ENCODE measurements at regions not wholly inside any gene's neighbourhood (a gene's known extent, or its start where the extent isn't known, plus 50 kb on each side); places are given as distances from the start of the nearest gene placed in this dataset.

DNA sequence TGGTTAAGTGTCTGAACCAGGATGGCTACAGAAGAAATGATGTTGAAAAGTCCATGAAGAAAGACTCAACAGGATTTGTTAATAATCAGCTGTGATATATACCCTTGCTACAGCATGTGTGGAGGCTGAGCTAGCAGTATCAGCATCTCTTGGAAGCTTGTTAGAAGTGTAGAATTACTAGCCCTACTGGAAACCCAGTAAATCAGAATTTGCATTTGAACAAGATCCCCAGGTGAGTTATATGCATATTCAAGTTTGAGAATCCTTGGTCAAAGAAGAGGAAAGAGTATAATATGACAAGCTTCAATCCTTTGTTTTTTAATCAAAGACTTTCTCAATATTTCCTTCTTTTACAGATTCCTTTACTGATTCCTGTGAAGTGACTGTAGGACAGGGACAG, 109.0 kb upstream of the KCNJ3 start:
- Mint-ChIP-seq H3K4me3 (no peak overlapping the region), H3K4me1 (ENCODE audit: low read depth) (no peaks in the 10 kb centered on the region), H3K27me3 (ENCODE audit: insufficient read depth) (no peaks in the 10 kb centered on the region), H3K36me3 (ENCODE audit: low read depth) (no peaks in the 10 kb centered on the region), H3K9me3 (no peaks in the 10 kb centered on the region), H3K27ac (no peak overlapping the region)
- intact Hi-C loops (cut with micrococcal nuclease), result no loop called here
- no peak for DNase-seq (ENCODE audit: low spot score)

DNA sequence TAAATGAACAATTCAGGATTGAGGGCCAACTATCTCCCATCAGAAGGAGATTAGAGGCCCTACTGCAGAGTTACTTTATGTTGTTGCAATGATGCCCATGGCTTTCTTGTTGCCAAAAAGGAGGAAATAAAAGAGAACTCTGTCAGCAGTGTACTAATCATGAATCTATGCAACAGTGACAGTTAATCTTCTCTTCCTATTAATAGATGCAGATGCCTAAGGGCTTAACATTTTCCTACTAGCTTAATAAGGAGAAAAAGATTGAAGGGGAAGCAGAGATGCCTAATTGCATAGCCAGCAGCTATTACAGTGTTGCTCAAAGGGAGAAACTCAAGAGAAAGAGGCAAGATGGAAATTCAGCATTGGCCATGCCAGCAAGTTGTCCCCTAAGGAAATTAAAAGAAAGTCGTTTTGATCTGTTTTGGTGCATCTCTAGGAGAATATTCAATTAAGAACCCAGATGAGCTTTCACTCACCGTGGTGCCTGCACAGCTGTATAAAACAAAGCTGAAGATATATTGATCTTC, 107.1 kb upstream of the KCNJ3 start:
- intact Hi-C loops (cut with micrococcal nuclease), result no loop called here
- Mint-ChIP-seq H3K9me3 (no peaks in the 10 kb centered on the region), H3K27me3 (ENCODE audit: insufficient read depth) (no peaks in the 10 kb centered on the region), H3K4me1 (ENCODE audit: low read depth) (no peaks in the 10 kb centered on the region), H3K27ac (no peak overlapping the region), H3K36me3 (ENCODE audit: low read depth) (no peaks in the 10 kb centered on the region), H3K4me3 (no peak overlapping the region)
- DNase-seq (ENCODE audit: low spot score), result no peak

DNA sequence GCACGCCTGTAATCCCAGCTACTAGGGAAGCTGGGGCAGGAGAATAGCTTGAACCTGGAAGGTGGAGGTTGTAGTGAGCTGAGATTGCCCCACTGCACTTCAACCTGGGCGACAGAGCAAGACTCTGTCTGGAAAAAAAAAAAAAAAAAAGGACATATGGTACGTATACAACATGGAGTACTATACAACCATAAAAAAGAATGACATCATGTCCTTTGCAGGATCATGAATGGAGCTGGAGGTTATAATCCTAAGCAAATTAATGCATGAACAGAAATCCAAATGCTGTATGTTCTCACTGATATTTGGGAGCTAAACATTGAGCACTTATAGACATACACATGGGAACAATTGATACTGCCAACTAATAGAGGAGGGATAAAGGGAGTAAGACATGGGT, 99.3 kb upstream of the KCNJ3 start:
- Mint-ChIP-seq H3K27ac (no peak overlapping the region), H3K4me3 (no peak overlapping the region), H3K4me1 (ENCODE audit: low read depth) (no peaks in the 10 kb centered on the region), H3K36me3 (ENCODE audit: low read depth) (no peaks in the 10 kb centered on the region), H3K27me3 (ENCODE audit: insufficient read depth) (no peaks in the 10 kb centered on the region), H3K9me3 (no peaks in the 10 kb centered on the region)
- intact Hi-C loops (cut with micrococcal nuclease), result no loop called here
- no peak for DNase-seq (ENCODE audit: low spot score)

DNA sequence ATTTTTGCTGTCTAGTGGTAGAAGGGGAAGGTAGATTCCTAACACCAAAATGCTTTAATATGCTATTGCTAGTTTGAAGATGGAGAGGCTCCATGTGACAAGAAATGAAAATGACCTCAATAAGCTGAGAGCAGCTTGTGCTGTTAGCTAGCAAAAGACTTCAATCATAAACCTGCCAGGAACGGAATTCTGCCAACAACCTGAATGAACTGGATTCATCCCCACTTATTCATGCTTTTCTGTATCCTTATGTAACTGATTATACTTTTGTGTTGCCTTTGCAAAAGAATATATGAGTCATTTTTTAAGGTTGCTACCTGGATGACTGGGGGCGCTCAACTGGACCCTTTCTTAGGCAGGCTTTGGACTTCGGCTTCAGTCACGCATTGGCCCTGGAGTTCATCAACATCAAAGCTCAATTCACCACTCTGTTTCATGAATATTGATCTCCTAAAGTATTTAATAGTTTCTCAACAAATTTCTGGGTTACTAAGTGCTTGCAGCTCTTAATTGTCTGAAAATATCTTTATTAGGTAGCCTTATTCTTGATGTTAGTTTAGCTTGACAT, 97.5 kb upstream of the KCNJ3 start:
- H3K27ac Mint-ChIP-seq, result no peak overlapping the region
- intact Hi-C loops (cut with micrococcal nuclease), result no loop called here

DNA sequence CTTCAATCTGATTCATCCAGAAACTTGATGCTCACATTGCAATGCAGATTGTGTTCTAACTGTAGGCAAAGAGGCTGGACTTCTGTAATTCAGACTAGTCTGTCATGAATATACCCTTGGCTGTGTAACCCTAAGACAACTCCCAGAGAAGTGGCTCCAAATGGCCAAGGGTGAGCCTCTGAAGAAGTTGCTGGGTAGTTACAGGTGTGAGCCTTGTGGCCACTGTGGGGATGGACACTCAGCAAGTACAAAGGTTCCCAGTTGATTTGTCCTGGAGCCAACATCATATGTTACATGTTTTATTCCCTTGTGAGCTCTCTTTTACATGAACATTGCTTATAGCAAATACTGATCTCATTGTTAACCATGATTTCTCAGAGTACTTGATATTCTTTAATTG, 94.8 kb upstream of the KCNJ3 start:
- DNase-seq (ENCODE audit: low spot score), result no peak
- H3K4me3 Mint-ChIP-seq, result no peak overlapping the region
- intact Hi-C loops (cut with micrococcal nuclease), result no loop called here
- no peak overlapping the region for H3K27ac Mint-ChIP-seq
- H3K4me1 Mint-ChIP-seq (ENCODE audit: low read depth), result no peaks in the 10 kb centered on the region
- H3K36me3 Mint-ChIP-seq (ENCODE audit: low read depth), result no peaks in the 10 kb centered on the region
- H3K9me3 Mint-ChIP-seq, result no peaks in the 10 kb centered on the region
- no peaks in the 10 kb centered on the region for H3K27me3 Mint-ChIP-seq (ENCODE audit: insufficient read depth)

More for the DNA sequence above, 97.5 kb upstream of the KCNJ3 start:
- Mint-ChIP-seq H3K4me1 (ENCODE audit: low read depth) (no peaks in the 10 kb centered on the region), H3K9me3 (no peaks in the 10 kb centered on the region), H3K27me3 (ENCODE audit: insufficient read depth) (no peaks in the 10 kb centered on the region), H3K4me3 (no peak overlapping the region), H3K36me3 (ENCODE audit: low read depth) (no peaks in the 10 kb centered on the region)
- DNase-seq (ENCODE audit: low spot score), result no peak

DNA sequence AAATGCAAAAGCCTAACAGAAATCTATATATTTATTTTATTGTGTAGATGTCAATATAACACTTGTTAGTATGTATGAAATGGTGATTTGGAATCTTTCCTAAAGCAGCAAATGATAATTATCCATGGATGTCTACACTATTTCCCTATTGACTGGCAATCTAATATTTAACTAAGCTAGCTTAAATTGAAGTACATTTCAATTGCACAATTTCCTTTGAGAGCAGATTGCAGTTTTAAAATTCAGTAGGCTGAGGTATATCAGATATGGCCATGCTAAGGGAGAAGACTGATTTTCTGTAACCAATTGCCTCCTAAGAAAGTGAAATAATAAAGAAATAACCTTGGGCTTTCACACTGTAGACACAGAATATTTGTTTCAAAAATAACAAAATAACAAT, 90.1 kb upstream of the KCNJ3 start:
- H3K4me1 Mint-ChIP-seq (ENCODE audit: low read depth), result no peaks in the 10 kb centered on the region
- intact Hi-C loops (cut with micrococcal nuclease), result no loop called here
- no peak overlapping the region for H3K27ac Mint-ChIP-seq
- no peaks in the 10 kb centered on the region for H3K9me3 Mint-ChIP-seq
- no peak overlapping the region for H3K4me3 Mint-ChIP-seq
- DNase-seq (ENCODE audit: low spot score), result no peak
- no peaks in the 10 kb centered on the region for H3K27me3 Mint-ChIP-seq (ENCODE audit: insufficient read depth)
- no peaks in the 10 kb centered on the region for H3K36me3 Mint-ChIP-seq (ENCODE audit: low read depth)

DNA sequence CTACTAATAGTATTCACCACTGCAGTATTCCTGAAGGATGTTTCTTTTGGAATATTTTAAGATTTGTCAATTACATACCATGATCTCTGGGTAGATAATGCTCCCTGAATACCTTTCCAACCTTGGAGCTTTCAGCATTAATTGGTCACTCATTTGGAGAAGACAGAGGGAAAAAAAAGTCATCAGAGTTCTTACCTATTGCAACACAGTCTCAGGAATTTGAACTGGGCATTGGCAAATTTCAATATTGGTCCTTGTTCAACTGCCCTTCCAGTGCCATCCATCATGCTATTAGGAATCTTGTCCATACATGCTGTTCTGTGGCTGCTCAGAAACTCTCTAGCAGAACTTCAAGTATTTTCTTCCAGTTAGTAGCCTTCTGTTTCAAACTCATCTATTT, 83.6 kb upstream of the KCNJ3 start:
- Mint-ChIP-seq H3K27me3 (ENCODE audit: insufficient read depth) (no peaks in the 10 kb centered on the region), H3K27ac (no peak overlapping the region), H3K36me3 (ENCODE audit: low read depth) (no peaks in the 10 kb centered on the region), H3K4me1 (ENCODE audit: low read depth) (no peaks in the 10 kb centered on the region), H3K4me3 (no peak overlapping the region), H3K9me3 (no peaks in the 10 kb centered on the region)
- DNase-seq (ENCODE audit: low spot score), result no peak
- intact Hi-C loops (cut with micrococcal nuclease), result no loop called here

DNA sequence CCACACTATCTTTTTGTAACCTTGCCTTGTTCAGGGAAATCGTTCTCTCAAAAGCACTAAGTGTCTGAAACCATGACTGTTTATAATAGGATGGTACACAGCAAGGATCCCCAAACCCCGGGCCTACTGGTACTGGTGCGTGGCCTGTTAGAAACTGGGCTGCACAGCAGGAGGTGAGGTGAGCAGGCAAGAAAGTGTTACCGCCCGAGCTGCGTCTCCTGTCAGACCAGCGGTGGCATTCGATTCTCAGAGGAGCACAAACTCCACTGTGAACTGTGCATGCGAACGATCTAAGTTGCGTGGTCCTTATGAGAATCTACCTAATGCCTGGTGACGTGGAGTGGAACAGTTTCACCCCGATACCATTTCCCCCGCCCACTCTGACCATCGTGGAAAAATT, 81.8 kb upstream of the KCNJ3 start:
- intact Hi-C loops (cut with micrococcal nuclease), result no loop called here
- no peak for DNase-seq (ENCODE audit: low spot score)
- no peaks in the 10 kb centered on the region for H3K36me3 Mint-ChIP-seq (ENCODE audit: low read depth)
- H3K9me3 Mint-ChIP-seq, result no peaks in the 10 kb centered on the region
- H3K4me3 Mint-ChIP-seq, result no peak overlapping the region
- no peaks in the 10 kb centered on the region for H3K27me3 Mint-ChIP-seq (ENCODE audit: insufficient read depth)
- H3K27ac Mint-ChIP-seq, result no peak overlapping the region
- H3K4me1 Mint-ChIP-seq (ENCODE audit: low read depth), result no peaks in the 10 kb centered on the region

DNA sequence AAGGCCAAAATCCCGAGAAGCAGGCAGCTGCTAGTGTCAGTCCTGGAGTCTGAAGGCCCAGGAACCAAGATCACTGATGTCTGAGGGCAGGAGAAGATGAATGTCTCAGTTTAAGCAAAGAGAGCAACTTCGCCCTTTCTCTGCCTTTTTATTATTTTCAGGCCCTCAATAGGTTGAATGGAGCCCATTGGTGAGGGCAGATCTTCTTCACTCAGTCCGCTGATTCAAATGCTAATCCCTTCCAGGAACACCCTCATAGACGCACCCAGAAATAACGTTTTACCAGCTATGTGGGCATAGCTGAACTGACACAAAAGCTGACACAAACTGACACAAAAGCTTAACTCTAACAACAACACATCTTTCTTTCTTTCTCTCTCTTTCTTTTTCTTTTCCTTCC, 78.0 kb upstream of the KCNJ3 start:
- intact Hi-C loops (cut with micrococcal nuclease), result loop anchor here (10.0 kb wide), 1 partner anchor 684 kb away; no protein-coding TSS in a partner anchor
- no peak overlapping the region for H3K27ac Mint-ChIP-seq
- no peak overlapping the region for H3K4me3 Mint-ChIP-seq
- H3K27me3 Mint-ChIP-seq (ENCODE audit: insufficient read depth), result no peaks in the 10 kb centered on the region
- H3K36me3 Mint-ChIP-seq (ENCODE audit: low read depth), result no peaks in the 10 kb centered on the region
- no peak for DNase-seq (ENCODE audit: low spot score)
- H3K4me1 Mint-ChIP-seq (ENCODE audit: low read depth), result no peaks in the 10 kb centered on the region
- H3K9me3 Mint-ChIP-seq, result no peaks in the 10 kb centered on the region

DNA sequence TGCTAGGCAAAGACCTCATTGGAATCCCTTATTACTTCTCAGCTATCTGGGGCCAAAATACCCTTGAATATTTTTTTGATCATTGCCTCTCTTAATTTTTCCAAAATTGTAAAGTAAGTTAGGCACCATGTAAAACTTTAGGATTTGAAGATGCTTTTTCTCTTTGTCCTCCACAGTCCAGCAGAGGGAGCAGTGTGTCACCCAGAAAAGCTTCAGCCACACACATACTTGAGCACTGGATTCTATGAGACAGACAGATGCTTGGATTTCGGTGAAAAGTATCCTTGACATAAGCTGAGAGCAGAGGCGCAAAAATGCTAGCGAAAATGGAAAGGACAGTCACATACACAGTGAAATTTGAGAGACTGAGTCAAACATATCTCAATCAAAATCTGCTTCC, 74.7 kb upstream of the KCNJ3 start:
- Mint-ChIP-seq H3K4me1 (ENCODE audit: low read depth) (no peaks in the 10 kb centered on the region), H3K9me3 (no peaks in the 10 kb centered on the region), H3K27ac (no peak overlapping the region), H3K36me3 (ENCODE audit: low read depth) (no peaks in the 10 kb centered on the region), H3K27me3 (ENCODE audit: insufficient read depth) (no peaks in the 10 kb centered on the region), H3K4me3 (no peak overlapping the region)
- DNase-seq (ENCODE audit: low spot score), result no peak
- intact Hi-C loops (cut with micrococcal nuclease), result loop anchor here (10.0 kb wide), 1 partner anchor 681 kb away; no protein-coding TSS in a partner anchor

DNA sequence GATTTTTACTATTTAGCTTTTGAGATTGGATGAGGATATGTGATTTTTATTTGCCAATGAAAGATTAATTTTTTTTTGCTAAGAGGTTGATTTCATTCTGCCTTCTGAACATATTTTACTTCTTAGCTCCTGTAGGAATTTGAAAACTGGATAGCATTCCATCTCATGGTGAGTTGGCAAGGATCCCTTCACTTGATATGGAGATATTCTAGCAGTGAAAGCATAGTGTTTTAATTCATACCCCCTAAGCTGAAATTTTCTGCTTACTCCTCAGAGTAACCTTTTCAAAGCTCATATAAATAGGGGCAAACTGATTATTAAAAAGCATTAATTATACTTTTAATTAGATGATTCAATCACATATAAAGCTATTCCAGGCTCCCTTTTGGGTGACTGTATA, 61.0 kb upstream of the KCNJ3 start:
- no peaks in the 10 kb centered on the region for H3K4me1 Mint-ChIP-seq (ENCODE audit: low read depth)
- intact Hi-C loops (cut with micrococcal nuclease), result no loop called here
- H3K9me3 Mint-ChIP-seq, result no peaks in the 10 kb centered on the region
- no peak overlapping the region for H3K27ac Mint-ChIP-seq
- no peak for DNase-seq (ENCODE audit: low spot score)
- no peaks in the 10 kb centered on the region for H3K36me3 Mint-ChIP-seq (ENCODE audit: low read depth)
- H3K4me3 Mint-ChIP-seq, result no peak overlapping the region
- H3K27me3 Mint-ChIP-seq (ENCODE audit: insufficient read depth), result no peaks in the 10 kb centered on the region

DNA sequence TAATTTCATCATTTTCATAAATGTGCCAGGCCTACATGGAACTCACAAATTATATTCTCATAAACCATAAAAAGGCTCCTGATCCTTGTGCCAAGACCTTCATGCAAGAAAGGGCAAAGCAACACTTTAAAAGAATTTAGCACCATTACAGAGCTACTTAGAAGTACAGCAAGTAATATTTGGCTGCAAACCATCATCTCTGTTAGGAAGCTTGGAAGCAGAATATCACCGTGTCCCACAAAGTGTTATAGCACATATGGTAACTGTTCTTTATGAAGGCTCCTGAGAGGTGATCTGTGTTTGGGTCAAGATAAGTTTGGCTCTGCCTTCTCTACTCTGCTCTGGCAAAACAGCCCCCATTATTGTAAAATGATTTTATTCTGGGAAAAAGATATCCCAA, 59.7 kb upstream of the KCNJ3 start:
- Mint-ChIP-seq H3K36me3 (ENCODE audit: low read depth) (no peaks in the 10 kb centered on the region), H3K27ac (no peak overlapping the region), H3K9me3 (no peaks in the 10 kb centered on the region), H3K4me3 (no peak overlapping the region), H3K4me1 (ENCODE audit: low read depth) (no peaks in the 10 kb centered on the region), H3K27me3 (ENCODE audit: insufficient read depth) (no peaks in the 10 kb centered on the region)
- intact Hi-C loops (cut with micrococcal nuclease), result no loop called here
- DNase-seq (ENCODE audit: low spot score), result no peak

DNA sequence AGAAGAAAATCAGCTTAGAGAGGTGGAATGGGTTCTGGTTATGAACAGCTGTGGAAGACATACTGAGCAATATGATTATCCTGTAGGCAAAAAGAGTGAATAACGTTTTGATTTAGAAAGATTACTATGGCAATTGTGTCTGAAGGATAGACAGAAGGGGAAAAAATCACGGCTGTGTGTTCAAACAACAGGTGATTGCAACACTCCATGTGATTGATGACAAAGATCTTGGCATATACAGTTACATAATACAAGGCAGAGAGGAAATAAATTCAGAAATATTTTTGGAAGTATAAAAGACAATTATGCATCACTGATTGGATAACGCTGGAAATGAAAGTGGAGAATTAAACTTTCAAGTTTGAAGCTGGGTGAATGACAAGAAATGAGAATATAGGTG, 58.5 kb upstream of the KCNJ3 start:
- H3K4me1 Mint-ChIP-seq (ENCODE audit: low read depth), result no peaks in the 10 kb centered on the region
- H3K9me3 Mint-ChIP-seq, result no peaks in the 10 kb centered on the region
- no peaks in the 10 kb centered on the region for H3K36me3 Mint-ChIP-seq (ENCODE audit: low read depth)
- intact Hi-C loops (cut with micrococcal nuclease), result no loop called here
- no peak for DNase-seq (ENCODE audit: low spot score)
- no peak overlapping the region for H3K27ac Mint-ChIP-seq
- H3K4me3 Mint-ChIP-seq, result no peak overlapping the region
- H3K27me3 Mint-ChIP-seq (ENCODE audit: insufficient read depth), result no peaks in the 10 kb centered on the region

Data from activated T-helper 1 cell treated with anti-CD3 and anti-CD28 coated beads, Interleukin-12 subunit alpha, Interleukin-12 subunit beta, Interleukin-2, Interleukin-4 antibody, amounts not matched to agents 30 ng/mL and 10 ng/mL and 1 ng/mL, durations not matched to agents 14 hours and 24 hours and 36 hours (primary cell).